OCI-LY3 (cell line): ENCODE measurements at regions not wholly inside any gene's neighbourhood (a gene's known extent, or its start where the extent isn't known, plus 50 kb on each side); places are given as distances from the start of the nearest gene placed in this dataset.

ENCODE experiments used
- H2AFZ ChIP-seq: fragments of 200-600, 300-600 bp; shearing (Covaris generic); 2 replicates; pipeline ENCODE4 v1.6.0; 2014; ENCODE audit warnings: antibody characterized with exemption, low read depth, low read length
- H3K27ac ChIP-seq: fragments of 200-600, 300-600 bp; sonication (generic); 2 replicates; pipeline ENCODE4 v1.5.1; 2014; ENCODE audit warnings: mild to moderate bottlenecking, low read length, moderate library complexity, mixed read lengths
- H3K27me3 ChIP-seq: fragments of 200-600, 300-600 bp; sonication (generic); 2 replicates; pipeline ENCODE4 v1.6.1; 2014; ENCODE audit warnings: low read depth, low read length, mixed read lengths
- H3K36me3 ChIP-seq: fragments of 200-600, 300-600 bp; sonication (generic); replicated peaks from 2 replicates; pipeline ENCODE3; 2014; ENCODE audit warnings: low read depth, low read length, mixed read lengths
- H3K4me1 ChIP-seq: fragments of 300-600, 200-600 bp; sonication (generic); 2 replicates; pipeline ENCODE4 v1.6.1; 2014; ENCODE audit warnings: low read length, mixed read lengths
- H3K4me2 ChIP-seq: fragments of 200-600, 300-600 bp; sonication (generic); 2 replicates; pipeline ENCODE4 v1.6.1; 2014; ENCODE audit warnings: low read length, mixed read lengths
- H3K4me3 ChIP-seq: fragments of 300-600, 200-600 bp; sonication (generic); 2 replicates; pipeline ENCODE4 v1.5.1; 2014; ENCODE audit warnings: antibody characterized with exemption, mild to moderate bottlenecking, low read length, moderate library complexity
- H3K79me2 ChIP-seq: fragments of 300-600, 200-600 bp; shearing (Covaris generic); 2 replicates; pipeline ENCODE4 v1.6.1; 2014; ENCODE audit warnings: mild to moderate bottlenecking, low read length, mixed read lengths
- H3K9ac ChIP-seq: fragments of 300-600, 200-600 bp; shearing (Covaris generic); 2 replicates; pipeline ENCODE4 v1.6.0; 2014; ENCODE audit warnings: mild to moderate bottlenecking, low read length, moderate library complexity
- H3K9me3 ChIP-seq: fragments of 200-600, 300-600 bp; shearing (Covaris generic); 2 replicates; pipeline ENCODE4 v1.6.1; 2014; ENCODE audit warnings: low read length, mixed read lengths; ENCODE audit not compliant: insufficient read depth
- H4K20me1 ChIP-seq: fragments of 200-600, 300-600 bp; sonication (generic); 2 replicates; pipeline ENCODE4 v1.6.1; 2016; ENCODE audit warnings: low read length, mixed read lengths; ENCODE audit not compliant: insufficient read depth
- EZH2phosphoT487 ChIP-seq: fragments of 200-600 bp; shearing (Covaris generic); IDR thresholded peaks from 2 replicates; pipeline ENCODE4 v1.6.1; 2018; ENCODE audit warnings: antibody characterized with exemption, mixed run types, low read depth
- TF ChIP-seq, protein P1 (sequence below): fragments of 200-600, 300-600 bp; sonication (generic); IDR thresholded peaks from 2 replicates; pipeline ENCODE4 v1.5.1; 2014; ENCODE audit warnings: antibody characterized with exemption, low read length, low read depth

- Histone ChIP-seq H2AFZ (no peak overlapping the region), H3K4me1 (peaks cover 5% of the 10 kb centered on the region; the same call in 1 of the 2 replicates), H3K9me3 (no peaks in the 10 kb centered on the region), H3K79me2 (no peaks in the 10 kb centered on the region), H3K4me3 (no peak overlapping the region), H3K36me3 (no peaks in the 10 kb centered on the region), H3K9ac (no peak overlapping the region), H3K27me3 (no peaks in the 10 kb centered on the region), H3K4me2 (no peak overlapping the region), H4K20me1 (no peaks in the 10 kb centered on the region), H3K27ac (no peak overlapping the region)
- no peak for TF ChIP-seq EZH2phosphoT487
- TF ChIP-seq, protein P1, sequence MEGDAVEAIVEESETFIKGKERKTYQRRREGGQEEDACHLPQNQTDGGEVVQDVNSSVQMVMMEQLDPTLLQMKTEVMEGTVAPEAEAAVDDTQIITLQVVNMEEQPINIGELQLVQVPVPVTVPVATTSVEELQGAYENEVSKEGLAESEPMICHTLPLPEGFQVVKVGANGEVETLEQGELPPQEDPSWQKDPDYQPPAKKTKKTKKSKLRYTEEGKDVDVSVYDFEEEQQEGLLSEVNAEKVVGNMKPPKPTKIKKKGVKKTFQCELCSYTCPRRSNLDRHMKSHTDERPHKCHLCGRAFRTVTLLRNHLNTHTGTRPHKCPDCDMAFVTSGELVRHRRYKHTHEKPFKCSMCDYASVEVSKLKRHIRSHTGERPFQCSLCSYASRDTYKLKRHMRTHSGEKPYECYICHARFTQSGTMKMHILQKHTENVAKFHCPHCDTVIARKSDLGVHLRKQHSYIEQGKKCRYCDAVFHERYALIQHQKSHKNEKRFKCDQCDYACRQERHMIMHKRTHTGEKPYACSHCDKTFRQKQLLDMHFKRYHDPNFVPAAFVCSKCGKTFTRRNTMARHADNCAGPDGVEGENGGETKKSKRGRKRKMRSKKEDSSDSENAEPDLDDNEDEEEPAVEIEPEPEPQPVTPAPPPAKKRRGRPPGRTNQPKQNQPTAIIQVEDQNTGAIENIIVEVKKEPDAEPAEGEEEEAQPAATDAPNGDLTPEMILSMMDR: no peak
Observed at GRCh38 chr4:45119376-45119775, 393.0 kb upstream of the GNPDA2 start.

DNA sequence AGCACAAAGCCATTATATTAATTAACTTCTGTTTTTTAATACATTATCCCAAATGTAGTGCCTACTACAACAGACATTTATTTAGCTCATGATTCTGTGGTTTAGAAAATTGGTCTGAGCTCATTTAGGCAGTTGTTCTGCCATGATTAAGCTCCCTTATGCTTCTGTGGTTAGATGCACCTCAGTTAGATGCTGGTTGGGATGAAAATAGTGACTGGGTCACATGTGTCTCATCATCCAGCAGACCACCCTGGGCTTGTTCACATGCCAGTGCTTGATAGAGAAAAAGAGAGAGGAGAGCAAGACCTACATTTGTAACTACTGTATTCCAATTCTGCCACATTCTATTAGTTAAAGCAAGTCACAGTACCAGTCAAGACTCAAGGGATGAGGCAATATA is 376.4 kb upstream of the GNPDA2 start:
- TF ChIP-seq, protein P1: no peak
- no peak for TF ChIP-seq EZH2phosphoT487
- Histone ChIP-seq H4K20me1 (no peaks in the 10 kb centered on the region), H3K27me3 (no peaks in the 10 kb centered on the region), H3K4me1 (no peaks in the 10 kb centered on the region), H3K9me3 (no peaks in the 10 kb centered on the region), H3K79me2 (no peaks in the 10 kb centered on the region), H3K36me3 (no peaks in the 10 kb centered on the region), H3K4me2 (no peak overlapping the region), H3K9ac (no peak overlapping the region), H3K27ac (no peak overlapping the region), H2AFZ (no peak overlapping the region), H3K4me3 (no peak overlapping the region)

DNA sequence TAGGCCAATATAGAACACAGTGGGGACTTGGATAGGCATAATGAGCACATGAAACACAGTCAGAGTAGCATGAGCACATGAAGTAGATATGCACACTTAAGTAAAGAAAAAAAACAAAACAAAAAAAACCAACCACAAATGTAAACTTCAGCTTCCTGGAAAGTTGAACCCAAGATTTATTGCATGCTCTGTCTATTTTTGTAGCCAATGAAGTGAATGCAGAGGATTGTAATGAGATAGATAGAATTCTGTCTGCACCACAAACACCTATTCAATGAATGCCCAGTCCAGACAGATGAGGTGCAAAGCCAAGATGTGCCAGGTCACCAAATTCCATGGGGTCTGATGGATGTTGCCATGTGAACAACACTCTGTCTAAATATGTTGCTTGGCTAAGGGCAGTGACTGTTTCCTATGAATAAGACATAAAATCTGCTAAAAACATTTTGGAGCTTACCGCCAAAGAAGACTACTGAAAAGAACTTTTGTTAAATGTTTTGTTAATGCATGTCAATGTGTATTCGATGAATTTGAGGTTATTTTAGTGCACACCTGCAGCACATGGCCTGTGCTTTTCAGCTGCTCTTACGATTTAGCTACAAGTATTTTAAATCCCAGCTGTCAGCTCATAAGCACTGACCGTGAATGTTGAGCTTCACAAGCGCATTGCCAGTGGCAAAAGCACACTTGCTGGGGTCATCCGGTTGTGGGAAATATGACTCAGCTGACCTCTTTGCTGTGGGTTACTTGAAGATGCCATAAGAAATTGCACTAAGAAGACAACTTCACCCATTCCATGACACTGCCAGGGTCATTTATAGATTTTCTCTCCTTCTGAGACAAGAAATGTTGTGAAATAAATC is 374.8 kb upstream of the GNPDA2 start:
- Histone ChIP-seq H3K4me1 (no peaks in the 10 kb centered on the region), H3K9me3 (no peaks in the 10 kb centered on the region), H3K27ac (no peak overlapping the region), H3K27me3 (no peaks in the 10 kb centered on the region), H3K9ac (no peak overlapping the region), H2AFZ (no peak overlapping the region), H3K4me2 (no peak overlapping the region), H3K36me3 (no peaks in the 10 kb centered on the region), H4K20me1 (no peaks in the 10 kb centered on the region), H3K79me2 (no peaks in the 10 kb centered on the region), H3K4me3 (no peak overlapping the region)
- TF ChIP-seq EZH2phosphoT487: no peak
- TF ChIP-seq, protein P1: no peak

GRCh38 chr4:45099471-45099870 is 373.1 kb upstream of the GNPDA2 start:
- Histone ChIP-seq H3K79me2 (no peaks in the 10 kb centered on the region), H3K9me3 (no peaks in the 10 kb centered on the region), H2AFZ (no peak overlapping the region), H3K36me3 (no peaks in the 10 kb centered on the region), H3K4me1 (no peaks in the 10 kb centered on the region), H3K4me3 (no peak overlapping the region), H3K27me3 (no peaks in the 10 kb centered on the region), H3K27ac (no peak overlapping the region), H3K4me2 (no peak overlapping the region), H4K20me1 (no peaks in the 10 kb centered on the region), H3K9ac (no peak overlapping the region)
- TF ChIP-seq EZH2phosphoT487: no peak
- TF ChIP-seq, protein P1: no peak
